ENCODE measurements at regions not wholly inside any gene's neighbourhood (a gene's known extent, or its start where the extent isn't known, plus 50 kb on each side); places are given as distances from the start of the nearest gene placed in this dataset.
A peak's percentile ranks its signal among the peaks of the same experiment; 100 is the strongest.

DNA sequence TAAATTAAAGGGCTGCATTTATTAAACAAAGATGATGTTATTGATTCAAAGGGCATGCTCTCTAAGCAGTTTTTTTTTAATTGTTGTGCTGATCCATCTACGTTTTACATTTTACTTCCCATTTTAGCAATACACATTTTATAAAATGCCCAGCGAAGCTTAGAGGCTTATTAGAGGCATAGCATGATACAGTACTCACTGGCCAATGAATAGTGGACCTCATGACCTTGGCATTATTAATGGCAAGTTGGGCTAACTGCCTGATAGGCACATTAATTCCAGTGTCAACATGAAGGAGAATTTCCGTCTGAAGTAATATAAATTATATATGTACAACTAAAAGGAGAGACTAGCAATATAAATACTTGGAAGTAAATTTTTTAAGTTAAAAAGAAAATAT lies 837.2 kb downstream of the EFNA5 start:
- FAIRE-seq = no peak
- H3K4me3 ChIP-seq (ENCODE audit: low read depth, low read length) = no peak overlapping the region
- H3K27me3 ChIP-seq (ENCODE audit: control insufficient read depth, insufficient read depth, low read length) = no peaks in the 10 kb centered on the region
- TF ChIP-seq, protein P1, sequence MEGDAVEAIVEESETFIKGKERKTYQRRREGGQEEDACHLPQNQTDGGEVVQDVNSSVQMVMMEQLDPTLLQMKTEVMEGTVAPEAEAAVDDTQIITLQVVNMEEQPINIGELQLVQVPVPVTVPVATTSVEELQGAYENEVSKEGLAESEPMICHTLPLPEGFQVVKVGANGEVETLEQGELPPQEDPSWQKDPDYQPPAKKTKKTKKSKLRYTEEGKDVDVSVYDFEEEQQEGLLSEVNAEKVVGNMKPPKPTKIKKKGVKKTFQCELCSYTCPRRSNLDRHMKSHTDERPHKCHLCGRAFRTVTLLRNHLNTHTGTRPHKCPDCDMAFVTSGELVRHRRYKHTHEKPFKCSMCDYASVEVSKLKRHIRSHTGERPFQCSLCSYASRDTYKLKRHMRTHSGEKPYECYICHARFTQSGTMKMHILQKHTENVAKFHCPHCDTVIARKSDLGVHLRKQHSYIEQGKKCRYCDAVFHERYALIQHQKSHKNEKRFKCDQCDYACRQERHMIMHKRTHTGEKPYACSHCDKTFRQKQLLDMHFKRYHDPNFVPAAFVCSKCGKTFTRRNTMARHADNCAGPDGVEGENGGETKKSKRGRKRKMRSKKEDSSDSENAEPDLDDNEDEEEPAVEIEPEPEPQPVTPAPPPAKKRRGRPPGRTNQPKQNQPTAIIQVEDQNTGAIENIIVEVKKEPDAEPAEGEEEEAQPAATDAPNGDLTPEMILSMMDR (IDR thresholded peaks at IDR 0.05; ENCODE audit: insufficient read depth, low read length, severe bottlenecking) = no peak
- H3K36me3 ChIP-seq (ENCODE audit: control insufficient read depth, insufficient read depth, low read length) = no peaks in the 10 kb centered on the region
- no peak for DNase-seq (ENCODE audit: low read depth)

DNA sequence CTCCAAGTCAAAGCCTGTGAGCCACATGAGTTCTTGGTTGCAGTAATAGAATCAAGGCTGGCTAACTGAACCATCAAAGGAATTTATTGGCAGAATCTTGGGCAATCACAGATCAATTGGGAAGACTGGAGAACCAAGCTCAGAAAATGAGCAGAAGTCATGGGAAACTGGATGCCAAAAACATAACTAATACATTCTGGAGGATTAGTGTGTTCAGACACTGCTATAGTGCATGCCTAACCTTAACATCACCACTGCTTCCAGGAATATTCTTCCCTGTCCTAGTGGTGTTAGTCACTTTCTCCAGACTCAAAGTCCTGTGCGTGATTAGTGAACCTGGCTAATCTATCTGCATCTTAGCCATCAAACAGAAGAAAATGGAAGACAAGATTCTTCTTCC lies 843.7 kb downstream of the EFNA5 start:
- Histone ChIP-seq H3K27me3 (ENCODE audit: control insufficient read depth, insufficient read depth, low read length) (no peaks in the 10 kb centered on the region), H3K4me3 (ENCODE audit: low read depth, low read length) (no peak overlapping the region), H3K36me3 (ENCODE audit: control insufficient read depth, insufficient read depth, low read length) (no peaks in the 10 kb centered on the region)
- DNase-seq (ENCODE audit: low read depth) = peak; percentile 62
- TF ChIP-seq, protein P1 (IDR thresholded peaks at IDR 0.05; ENCODE audit: insufficient read depth, low read length, severe bottlenecking) = no peak
- FAIRE-seq = no peak

DNA sequence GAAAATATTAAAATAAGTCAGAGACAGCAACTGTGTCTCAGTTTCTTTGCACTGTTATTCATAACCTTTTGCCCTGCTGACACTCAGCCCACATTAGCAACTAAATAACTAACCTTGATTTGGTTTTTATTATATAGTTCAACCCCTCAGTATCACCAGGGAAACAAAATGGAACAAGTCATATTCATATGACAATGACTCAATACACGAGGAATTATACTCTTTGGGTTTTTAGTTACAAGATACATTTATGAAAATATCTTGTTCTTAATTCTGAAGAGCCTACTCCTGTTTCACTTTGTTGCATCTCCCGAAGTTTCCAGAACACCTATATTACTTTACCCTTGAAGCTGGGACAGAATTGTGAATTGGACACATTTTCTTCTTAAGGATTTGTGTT lies 845.4 kb downstream of the EFNA5 start:
- no peaks in the 10 kb centered on the region for H3K36me3 ChIP-seq (ENCODE audit: control insufficient read depth, insufficient read depth, low read length)
- DNase-seq (ENCODE audit: low read depth) (peak; percentile 48), FAIRE-seq (no peak)
- H3K27me3 ChIP-seq (ENCODE audit: control insufficient read depth, insufficient read depth, low read length) = no peaks in the 10 kb centered on the region
- H3K4me3 ChIP-seq (ENCODE audit: low read depth, low read length) = no peak overlapping the region
- TF ChIP-seq, protein P1 (IDR thresholded peaks at IDR 0.05; ENCODE audit: insufficient read depth, low read length, severe bottlenecking) = no peak

DNA sequence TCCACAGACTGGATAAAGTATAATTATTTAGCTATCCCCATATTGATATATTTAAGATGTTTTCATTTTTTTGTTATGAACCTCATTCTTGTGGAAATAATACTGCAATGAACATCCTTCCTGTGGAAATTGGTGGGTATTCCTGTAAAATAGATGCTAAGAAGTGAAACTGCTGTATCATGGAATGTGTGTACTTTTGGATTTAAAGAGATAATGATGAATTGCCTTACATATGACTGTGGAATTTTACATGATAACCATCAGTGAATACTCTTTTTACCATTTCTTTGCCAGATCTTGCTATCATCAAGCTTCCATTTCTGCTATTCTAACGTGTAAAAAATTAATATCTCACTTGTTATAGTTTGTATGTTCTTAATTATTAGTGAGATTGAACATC lies 847.9 kb downstream of the EFNA5 start:
- no peak overlapping the region for H3K4me3 ChIP-seq (ENCODE audit: low read depth, low read length)
- DNase-seq (ENCODE audit: low read depth) (no peak), FAIRE-seq (no peak)
- no peaks in the 10 kb centered on the region for H3K36me3 ChIP-seq (ENCODE audit: control insufficient read depth, insufficient read depth, low read length)
- H3K27me3 ChIP-seq (ENCODE audit: control insufficient read depth, insufficient read depth, low read length) = no peaks in the 10 kb centered on the region
- TF ChIP-seq, protein P1 (IDR thresholded peaks at IDR 0.05; ENCODE audit: insufficient read depth, low read length, severe bottlenecking) = no peak

DNA sequence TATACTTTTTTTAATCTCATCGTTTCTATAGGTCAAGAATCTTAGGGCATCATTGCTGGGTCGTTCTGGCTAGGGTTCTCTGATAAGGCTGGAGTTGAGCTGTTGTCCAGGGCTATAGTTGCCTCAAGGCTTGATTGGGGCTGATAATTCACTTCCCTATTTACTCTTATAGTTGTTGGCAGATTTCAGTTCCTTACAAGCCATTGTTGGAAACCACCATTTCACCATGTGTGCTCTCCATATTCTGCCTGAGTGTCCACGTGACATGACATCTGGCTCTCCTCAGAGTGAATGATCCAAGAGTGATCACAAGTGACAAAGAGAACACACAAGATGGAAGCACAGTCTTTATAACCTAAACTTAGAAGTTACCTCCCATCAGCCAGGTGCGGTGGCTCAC lies 852.2 kb downstream of the EFNA5 start:
- H3K4me3 ChIP-seq (ENCODE audit: low read depth, low read length) = no peak overlapping the region
- TF ChIP-seq, protein P1 (IDR thresholded peaks at IDR 0.05; ENCODE audit: insufficient read depth, low read length, severe bottlenecking) = no peak
- no peaks in the 10 kb centered on the region for H3K27me3 ChIP-seq (ENCODE audit: control insufficient read depth, insufficient read depth, low read length)
- no peaks in the 10 kb centered on the region for H3K36me3 ChIP-seq (ENCODE audit: control insufficient read depth, insufficient read depth, low read length)
- DNase-seq (ENCODE audit: low read depth) (no peak), FAIRE-seq (peak; percentile 55)

DNA sequence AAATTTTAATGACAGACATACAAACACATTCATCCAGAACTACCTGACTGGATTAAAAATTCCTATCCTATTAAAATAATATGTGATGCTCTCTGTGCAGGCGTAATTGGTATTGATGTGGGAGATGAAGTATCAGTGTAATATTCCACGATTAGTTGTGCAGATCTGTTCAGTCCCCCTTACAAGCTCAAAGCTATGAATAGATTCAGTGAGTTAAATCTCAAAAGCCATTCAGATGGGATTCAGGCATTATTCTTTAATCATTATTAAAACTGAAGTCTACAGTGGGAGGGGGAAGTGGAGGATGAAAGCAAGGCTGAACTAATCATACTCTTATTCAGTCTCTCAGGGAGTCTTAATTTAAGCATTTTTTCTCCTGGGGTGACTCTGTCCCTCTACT lies 855.8 kb downstream of the EFNA5 start:
- Histone ChIP-seq H3K27me3 (ENCODE audit: control insufficient read depth, insufficient read depth, low read length) (no peaks in the 10 kb centered on the region), H3K36me3 (ENCODE audit: control insufficient read depth, insufficient read depth, low read length) (no peaks in the 10 kb centered on the region), H3K4me3 (ENCODE audit: low read depth, low read length) (no peak overlapping the region)
- TF ChIP-seq, protein P1 (IDR thresholded peaks at IDR 0.05; ENCODE audit: insufficient read depth, low read length, severe bottlenecking) = no peak
- DNase-seq (ENCODE audit: low read depth) = no peak
- no peak for FAIRE-seq
